GM12874 (cell line): ENCODE measurements at regions not wholly inside any gene's neighbourhood (a gene's known extent, or its start where the extent isn't known, plus 50 kb on each side); places are given as distances from the start of the nearest gene placed in this dataset.
A peak's percentile ranks its signal among the peaks of the same experiment; 100 is the strongest.

Experiments
- TF ChIP-seq, protein P1 (sequence below): IDR thresholded peaks from 2 replicates; pipeline ENCODE4 v1.5.1; 2011; ENCODE audit warnings: low read depth, mild to moderate bottlenecking, control low read depth, low read length, moderate library complexity; ENCODE audit not compliant: insufficient read depth

GRCh38 chr1:222387007-222387814 lies 160.7 kb downstream of the HHIPL2 start:
- TF ChIP-seq, protein P1, sequence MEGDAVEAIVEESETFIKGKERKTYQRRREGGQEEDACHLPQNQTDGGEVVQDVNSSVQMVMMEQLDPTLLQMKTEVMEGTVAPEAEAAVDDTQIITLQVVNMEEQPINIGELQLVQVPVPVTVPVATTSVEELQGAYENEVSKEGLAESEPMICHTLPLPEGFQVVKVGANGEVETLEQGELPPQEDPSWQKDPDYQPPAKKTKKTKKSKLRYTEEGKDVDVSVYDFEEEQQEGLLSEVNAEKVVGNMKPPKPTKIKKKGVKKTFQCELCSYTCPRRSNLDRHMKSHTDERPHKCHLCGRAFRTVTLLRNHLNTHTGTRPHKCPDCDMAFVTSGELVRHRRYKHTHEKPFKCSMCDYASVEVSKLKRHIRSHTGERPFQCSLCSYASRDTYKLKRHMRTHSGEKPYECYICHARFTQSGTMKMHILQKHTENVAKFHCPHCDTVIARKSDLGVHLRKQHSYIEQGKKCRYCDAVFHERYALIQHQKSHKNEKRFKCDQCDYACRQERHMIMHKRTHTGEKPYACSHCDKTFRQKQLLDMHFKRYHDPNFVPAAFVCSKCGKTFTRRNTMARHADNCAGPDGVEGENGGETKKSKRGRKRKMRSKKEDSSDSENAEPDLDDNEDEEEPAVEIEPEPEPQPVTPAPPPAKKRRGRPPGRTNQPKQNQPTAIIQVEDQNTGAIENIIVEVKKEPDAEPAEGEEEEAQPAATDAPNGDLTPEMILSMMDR = peak; percentile 22; the same call in 1 of the 2 replicates

GRCh38 chr1:222385955-222386354 lies 161.9 kb downstream of the HHIPL2 start:
- TF ChIP-seq, protein P1 = no peak

- TF ChIP-seq, protein P1 = no peak
Observed at GRCh38 chr1:222385262-222385661, 162.6 kb downstream of the HHIPL2 start.

- TF ChIP-seq, protein P1 = no peak
Observed at GRCh38 chr1:222384531-222384930, 163.4 kb downstream of the HHIPL2 start.

- TF ChIP-seq, protein P1 = no peak
Observed at GRCh38 chr1:222382171-222382570, 165.7 kb downstream of the HHIPL2 start.

DNA sequence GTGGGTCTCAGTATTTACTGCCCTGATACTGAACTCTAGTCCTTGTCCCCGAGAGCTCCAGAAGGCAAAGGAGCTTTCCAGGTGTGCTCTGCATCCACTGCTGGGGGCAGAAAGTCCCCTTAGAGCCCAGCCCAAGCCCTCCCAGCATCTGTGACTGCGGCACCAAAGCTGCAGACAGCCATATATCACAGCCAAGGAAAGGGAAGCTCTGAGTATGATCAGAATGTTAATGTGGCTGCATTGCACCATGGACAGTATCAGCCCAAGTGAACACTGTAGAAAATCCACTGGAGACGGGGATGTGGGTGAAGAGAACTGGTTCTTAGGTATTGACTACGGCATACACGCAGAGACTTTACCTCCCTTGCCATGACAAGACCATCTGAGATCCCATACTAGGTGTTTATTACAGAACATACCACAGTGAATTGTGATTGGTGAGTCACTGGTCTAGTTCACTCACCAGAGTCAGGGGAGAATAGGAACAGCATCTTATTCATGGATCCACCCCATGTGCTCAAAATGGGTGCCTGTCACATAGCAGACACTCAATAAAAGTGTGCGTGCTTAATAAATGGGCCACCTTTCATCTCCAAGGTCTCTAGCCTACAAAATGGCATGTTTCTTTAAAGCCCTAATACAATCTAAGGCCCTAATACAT lies 170.3 kb downstream of the HHIPL2 start:
- TF ChIP-seq, protein P1 = no peak

- TF ChIP-seq, protein P1 = no peak
Observed at GRCh38 chr1:222375701-222376100, 172.2 kb downstream of the HHIPL2 start.
